Type B pancreatic cell (in vitro differentiated cells): ENCODE measurements at regions not wholly inside any gene's neighbourhood (a gene's known extent, or its start where the extent isn't known, plus 50 kb on each side); places are given as distances from the start of the nearest gene placed in this dataset.

ENCODE experiments used
- DNase-seq: peaks from one replicate; pipeline ENCODE4 v3.0.0; 2021; ENCODE audit warnings: mixed read lengths; ENCODE audit not compliant: unreplicated experiment; ENCODE audit errors: extremely low spot score
- H3K27ac Mint-ChIP-seq: 2 replicates; pipeline ENCODE4 v1.8.0; 2021; ENCODE audit warnings: mild to moderate bottlenecking, mixed read lengths
- H3K27me3 Mint-ChIP-seq: 2 replicates; pipeline ENCODE4 v1.8.0; 2021; ENCODE audit warnings: mixed read lengths
- H3K36me3 Mint-ChIP-seq: 2 replicates; pipeline ENCODE4 v1.8.0; 2021; ENCODE audit warnings: mixed read lengths
- H3K4me1 Mint-ChIP-seq: one replicate; pipeline ENCODE4 v1.8.0; 2021; ENCODE audit warnings: mixed read lengths; ENCODE audit not compliant: unreplicated experiment
- H3K4me3 Mint-ChIP-seq: 2 replicates; pipeline ENCODE4 v1.8.0; 2021; ENCODE audit warnings: mild to moderate bottlenecking, mixed read lengths
- H3K9me3 Mint-ChIP-seq: 2 replicates; pipeline ENCODE4 v1.8.0; 2021; ENCODE audit warnings: mixed read lengths
- TF ChIP-seq, protein P1 (sequence below): fragments of 200-600 bp; sonication (generic); conservative IDR thresholded peaks from 2 replicates; pipeline ENCODE4 v1.5.0; 2021; ENCODE audit warnings: antibody characterized with exemption, mild to moderate bottlenecking

GRCh38 chr10:4053940-4054339, 268.9 kb upstream of the KLF6 start:
- Mint-ChIP-seq H3K27me3 (no peaks in the 10 kb centered on the region), H3K4me1 (peaks cover 13% of the 10 kb centered on the region), H3K4me3 (no peak overlapping the region), H3K27ac (no peak overlapping the region), H3K9me3 (peaks cover 7% of the 10 kb centered on the region), H3K36me3 (no peaks in the 10 kb centered on the region)
- TF ChIP-seq, protein P1, sequence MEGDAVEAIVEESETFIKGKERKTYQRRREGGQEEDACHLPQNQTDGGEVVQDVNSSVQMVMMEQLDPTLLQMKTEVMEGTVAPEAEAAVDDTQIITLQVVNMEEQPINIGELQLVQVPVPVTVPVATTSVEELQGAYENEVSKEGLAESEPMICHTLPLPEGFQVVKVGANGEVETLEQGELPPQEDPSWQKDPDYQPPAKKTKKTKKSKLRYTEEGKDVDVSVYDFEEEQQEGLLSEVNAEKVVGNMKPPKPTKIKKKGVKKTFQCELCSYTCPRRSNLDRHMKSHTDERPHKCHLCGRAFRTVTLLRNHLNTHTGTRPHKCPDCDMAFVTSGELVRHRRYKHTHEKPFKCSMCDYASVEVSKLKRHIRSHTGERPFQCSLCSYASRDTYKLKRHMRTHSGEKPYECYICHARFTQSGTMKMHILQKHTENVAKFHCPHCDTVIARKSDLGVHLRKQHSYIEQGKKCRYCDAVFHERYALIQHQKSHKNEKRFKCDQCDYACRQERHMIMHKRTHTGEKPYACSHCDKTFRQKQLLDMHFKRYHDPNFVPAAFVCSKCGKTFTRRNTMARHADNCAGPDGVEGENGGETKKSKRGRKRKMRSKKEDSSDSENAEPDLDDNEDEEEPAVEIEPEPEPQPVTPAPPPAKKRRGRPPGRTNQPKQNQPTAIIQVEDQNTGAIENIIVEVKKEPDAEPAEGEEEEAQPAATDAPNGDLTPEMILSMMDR = no peak
- no peak for DNase-seq

DNA sequence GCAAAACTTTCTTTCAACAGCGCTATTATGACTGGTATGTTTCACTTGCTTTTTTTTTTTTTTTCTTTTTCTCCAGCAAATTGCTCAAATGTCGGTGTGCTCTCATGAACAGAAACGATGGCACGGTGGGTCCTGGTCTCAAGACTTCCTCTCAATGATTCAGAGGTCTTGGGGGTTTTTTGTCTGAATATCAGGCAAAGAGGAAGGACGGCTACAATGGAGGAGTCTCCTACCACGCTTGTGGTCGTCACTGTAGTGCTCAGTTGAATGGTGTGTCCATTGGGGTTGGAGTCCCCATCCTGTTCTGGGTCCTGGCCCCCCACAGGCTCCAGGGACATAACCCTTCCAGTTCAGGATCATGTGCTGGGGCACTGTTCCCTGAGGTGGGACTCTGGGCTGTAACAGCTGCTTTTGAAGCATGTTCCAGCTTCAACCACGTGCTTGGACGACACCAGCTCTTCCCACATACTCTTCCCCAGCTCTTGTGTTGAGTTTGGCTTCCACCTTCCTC, 266.7 kb upstream of the KLF6 start:
- Mint-ChIP-seq H3K27me3 (no peaks in the 10 kb centered on the region), H3K27ac (no peak overlapping the region), H3K36me3 (no peaks in the 10 kb centered on the region)

GRCh38 chr10:4051011-4051640, 266.1 kb upstream of the KLF6 start:
- no peak overlapping the region for H3K27ac Mint-ChIP-seq
- TF ChIP-seq, protein P1 = no peak
- peaks cover 15% of the 10 kb centered on the region for H3K4me1 Mint-ChIP-seq
- no peaks in the 10 kb centered on the region for H3K36me3 Mint-ChIP-seq
- H3K4me3 Mint-ChIP-seq = no peak overlapping the region
- H3K27me3 Mint-ChIP-seq = no peaks in the 10 kb centered on the region
- peaks cover 10% of the 10 kb centered on the region for H3K9me3 Mint-ChIP-seq
- no peak for DNase-seq

More for the DNA sequence above, 266.7 kb upstream of the KLF6 start:
- DNase-seq = no peak
- TF ChIP-seq, protein P1 = no peak
- peaks cover 10% of the 10 kb centered on the region for H3K9me3 Mint-ChIP-seq
- peaks cover 15% of the 10 kb centered on the region for H3K4me1 Mint-ChIP-seq
- no peak overlapping the region for H3K4me3 Mint-ChIP-seq

- Mint-ChIP-seq H3K36me3 (no peaks in the 10 kb centered on the region), H3K9me3 (peaks cover 10% of the 10 kb centered on the region), H3K27ac (no peak overlapping the region), H3K27me3 (no peaks in the 10 kb centered on the region), H3K4me1 (peaks cover 15% of the 10 kb centered on the region), H3K4me3 (no peak overlapping the region)
- TF ChIP-seq, protein P1 = no peak
- DNase-seq = no peak
Measured at GRCh38 chr10:4050061-4050460, 265.1 kb upstream of the KLF6 start.

GRCh38 chr10:4049348-4049747, 264.3 kb upstream of the KLF6 start:
- no peak for DNase-seq
- TF ChIP-seq, protein P1 = no peak
- Mint-ChIP-seq H3K36me3 (peaks cover 3% of the 10 kb centered on the region), H3K9me3 (peaks cover 14% of the 10 kb centered on the region), H3K27me3 (no peaks in the 10 kb centered on the region), H3K4me3 (no peak overlapping the region), H3K4me1 (peaks cover 11% of the 10 kb centered on the region), H3K27ac (no peak overlapping the region)
